ENCODE measurements at regions not wholly inside any gene's neighbourhood (a gene's known extent, or its start where the extent isn't known, plus 50 kb on each side); places are given as distances from the start of the nearest gene placed in this dataset.
A peak's percentile ranks its signal among the peaks of the same experiment; 100 is the strongest.

DNA sequence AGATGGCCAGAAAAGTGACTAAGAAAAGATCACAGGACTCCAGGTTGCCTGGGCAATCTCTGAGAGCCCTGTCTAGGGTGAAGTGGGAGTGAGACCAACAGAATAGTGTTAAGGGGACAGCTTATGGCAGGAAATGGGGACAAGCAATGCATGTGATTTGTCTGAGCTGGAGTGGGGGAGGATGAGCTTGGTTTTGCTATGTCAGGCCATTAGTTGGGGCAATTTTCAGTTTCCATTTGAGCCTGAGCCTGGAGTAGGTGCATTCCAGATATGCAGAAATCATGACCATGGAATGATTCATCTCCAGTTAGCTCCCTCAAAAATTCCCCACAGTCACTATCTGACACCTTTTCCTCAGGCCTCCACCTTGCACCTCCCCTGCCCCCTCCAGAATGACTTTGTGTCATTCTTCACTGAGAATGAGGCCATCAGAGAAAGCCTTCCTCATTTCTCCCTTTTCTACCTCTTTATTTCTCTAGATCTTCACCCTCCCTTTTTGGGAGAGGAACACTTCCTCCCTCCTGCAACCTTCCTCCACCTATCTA is 150.9 kb upstream of the PLEKHG7 start:
- Histone ChIP-seq H3K9me3 (no peaks in the 10 kb centered on the region), H3K27me3 (no peaks in the 10 kb centered on the region), H3K36me3 (no peaks in the 10 kb centered on the region), H3K4me3 (no peak overlapping the region)
- no peak for DNase-seq

- Histone ChIP-seq H3K36me3 (no peaks in the 10 kb centered on the region), H3K9me3 (no peaks in the 10 kb centered on the region)
- no peak for DNase-seq
These were observed 151.6 kb upstream of the PLEKHG7 start for GRCh38 chr12:92551210-92551609.

GRCh38 chr12:92550661-92551060 is 152.1 kb upstream of the PLEKHG7 start:
- Histone ChIP-seq H3K36me3 (no peaks in the 10 kb centered on the region), H3K27me3 (no peaks in the 10 kb centered on the region), H3K4me3 (no peak overlapping the region), H3K9me3 (no peaks in the 10 kb centered on the region)
- no peak for DNase-seq

More at GRCh38 chr12:92551210-92551609, 151.6 kb upstream of the PLEKHG7 start:
- no peak overlapping the region for H3K4me3 ChIP-seq
- H3K27me3 ChIP-seq: no peaks in the 10 kb centered on the region

GRCh38 chr12:92550254-92550653 is 152.5 kb upstream of the PLEKHG7 start:
- Histone ChIP-seq H3K4me3 (no peak overlapping the region), H3K27me3 (no peaks in the 10 kb centered on the region), H3K36me3 (no peaks in the 10 kb centered on the region), H3K9me3 (no peaks in the 10 kb centered on the region)
- DNase-seq: no peak

- no peaks in the 10 kb centered on the region for H3K36me3 ChIP-seq
- no peak overlapping the region for H3K4me3 ChIP-seq
- no peaks in the 10 kb centered on the region for H3K27me3 ChIP-seq
- DNase-seq: no peak
- no peaks in the 10 kb centered on the region for H3K9me3 ChIP-seq
These were observed 153.3 kb upstream of the PLEKHG7 start for GRCh38 chr12:92549516-92549915.

DNA sequence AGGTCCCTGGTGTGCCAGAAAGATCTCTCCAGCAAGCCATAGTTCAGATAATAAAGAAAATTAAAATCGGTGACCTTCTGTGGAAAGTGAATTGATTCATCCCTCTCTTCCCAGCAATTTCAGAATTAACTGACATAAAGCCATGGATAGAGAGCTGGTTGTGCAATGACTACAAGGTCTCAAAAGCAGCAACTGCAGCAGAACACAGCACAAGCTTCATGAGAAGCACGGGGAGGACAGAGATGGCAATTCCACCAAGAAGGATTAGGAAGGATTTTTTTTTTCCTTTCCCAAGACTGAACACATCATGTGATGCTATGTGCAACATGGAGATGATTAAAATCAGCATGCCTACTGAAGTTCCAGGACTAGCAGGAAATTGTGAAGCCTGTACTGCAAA is 154.9 kb upstream of the PLEKHG7 start:
- DNase-seq: no peak
- Histone ChIP-seq H3K27me3 (no peaks in the 10 kb centered on the region), H3K36me3 (no peaks in the 10 kb centered on the region), H3K9me3 (no peaks in the 10 kb centered on the region), H3K4me3 (no peak overlapping the region)

GRCh38 chr12:92547420-92547819 is 155.4 kb upstream of the PLEKHG7 start:
- H3K9me3 ChIP-seq: no peaks in the 10 kb centered on the region
- no peak for DNase-seq
- no peaks in the 10 kb centered on the region for H3K36me3 ChIP-seq
- H3K27me3 ChIP-seq: no peaks in the 10 kb centered on the region
- no peak overlapping the region for H3K4me3 ChIP-seq

- DNase-seq: no peak
- Histone ChIP-seq H3K27me3 (no peaks in the 10 kb centered on the region), H3K36me3 (no peaks in the 10 kb centered on the region), H3K9me3 (no peaks in the 10 kb centered on the region), H3K4me3 (no peak overlapping the region)
These were observed 156.0 kb upstream of the PLEKHG7 start for GRCh38 chr12:92546635-92547348.

DNA sequence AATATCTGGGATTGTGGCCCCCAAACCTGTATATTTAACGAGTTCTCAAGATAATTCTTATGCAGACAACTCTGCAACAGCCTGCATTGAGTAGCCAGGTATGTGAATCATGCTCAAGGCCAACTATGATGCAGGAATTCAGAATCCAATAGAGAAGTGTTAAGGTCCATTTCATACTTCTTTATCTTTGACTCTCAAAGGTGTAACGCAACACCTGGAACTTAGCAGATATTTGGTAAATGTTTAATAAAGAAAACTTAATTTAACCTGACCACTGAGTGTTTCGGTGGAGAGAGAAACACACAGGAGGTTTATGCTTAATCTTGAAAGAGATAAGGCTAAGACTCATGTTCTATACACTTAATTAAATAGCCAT is 156.5 kb upstream of the PLEKHG7 start:
- DNase-seq: no peak
- no peaks in the 10 kb centered on the region for H3K27me3 ChIP-seq
- H3K4me3 ChIP-seq: no peak overlapping the region
- H3K36me3 ChIP-seq: no peaks in the 10 kb centered on the region
- no peaks in the 10 kb centered on the region for H3K9me3 ChIP-seq

GRCh38 chr12:92544322-92544721 is 158.5 kb upstream of the PLEKHG7 start:
- no peaks in the 10 kb centered on the region for H3K27me3 ChIP-seq
- no peaks in the 10 kb centered on the region for H3K36me3 ChIP-seq
- H3K9me3 ChIP-seq: no peaks in the 10 kb centered on the region
- H3K4me3 ChIP-seq: no peak overlapping the region
- no peak for DNase-seq

GRCh38 chr12:92543840-92544239 is 158.9 kb upstream of the PLEKHG7 start:
- Histone ChIP-seq H3K4me3 (no peak overlapping the region), H3K27me3 (no peaks in the 10 kb centered on the region), H3K9me3 (no peaks in the 10 kb centered on the region), H3K36me3 (no peaks in the 10 kb centered on the region)
- DNase-seq: no peak

- H3K9me3 ChIP-seq: no peaks in the 10 kb centered on the region
- H3K36me3 ChIP-seq: no peaks in the 10 kb centered on the region
- no peak for DNase-seq
- H3K27me3 ChIP-seq: no peaks in the 10 kb centered on the region
- no peak overlapping the region for H3K4me3 ChIP-seq
These were observed 159.4 kb upstream of the PLEKHG7 start for GRCh38 chr12:92543359-92543758.

- Histone ChIP-seq H3K27me3 (no peaks in the 10 kb centered on the region), H3K36me3 (no peaks in the 10 kb centered on the region), H3K4me3 (no peak overlapping the region), H3K9me3 (no peaks in the 10 kb centered on the region)
- no peak for DNase-seq
These were observed 161.1 kb upstream of the PLEKHG7 start for GRCh38 chr12:92541731-92542130.

GRCh38 chr12:92540782-92541423 is 161.9 kb upstream of the PLEKHG7 start:
- no peaks in the 10 kb centered on the region for H3K27me3 ChIP-seq

GRCh38 chr12:92539976-92540781 is 162.6 kb upstream of the PLEKHG7 start:
- no peaks in the 10 kb centered on the region for H3K9me3 ChIP-seq
- H3K27me3 ChIP-seq: no peaks in the 10 kb centered on the region
- H3K4me3 ChIP-seq: no peak overlapping the region
- no peaks in the 10 kb centered on the region for H3K36me3 ChIP-seq
- no peak for DNase-seq

More at GRCh38 chr12:92540782-92541423, 161.9 kb upstream of the PLEKHG7 start:
- Histone ChIP-seq H3K4me3 (no peak overlapping the region), H3K9me3 (no peaks in the 10 kb centered on the region), H3K36me3 (no peaks in the 10 kb centered on the region)
- no peak for DNase-seq

- Histone ChIP-seq H3K27me3 (no peaks in the 10 kb centered on the region), H3K36me3 (no peaks in the 10 kb centered on the region), H3K4me3 (no peak overlapping the region), H3K9me3 (no peaks in the 10 kb centered on the region)
- peak; percentile 14 for DNase-seq
These were observed 163.6 kb upstream of the PLEKHG7 start for GRCh38 chr12:92539110-92539749.

Measured in MG63 (cell line).